Urothelium cell line (cell line): ENCODE measurements at regions not wholly inside any gene's neighbourhood (a gene's known extent, or its start where the extent isn't known, plus 50 kb on each side); places are given as distances from the start of the nearest gene placed in this dataset.
"Not testable (repeated sequence)": the region's sequence is repeated elsewhere in the genome, so short reads cannot be mapped to it uniquely, and the experiment has no call there.

Experiments used
- DNase-seq: peaks from one replicate; pipeline ENCODE4 v3.0.0; 2011; ENCODE audit warnings: low spot score, mixed read lengths
- FAIRE-seq: peaks from 2 replicates; lab custom pipeline; 2011; peaks lifted over from hg19 to GRCh38; lab: Jason Lieb, UNC

GRCh38 chr15:79736435-79737000, 160.3 kb downstream of the MTHFS start:
- DNase-seq (no peak), FAIRE-seq (no peak)

GRCh38 chr15:79738143-79738542, 158.7 kb downstream of the MTHFS start:
- FAIRE-seq, result no peak
- DNase-seq, result no peak

- no peak for FAIRE-seq
- DNase-seq, result no peak
Observed at GRCh38 chr15:79740561-79740960, 156.3 kb downstream of the MTHFS start.

GRCh38 chr15:79743032-79743431, 153.8 kb downstream of the MTHFS start:
- DNase-seq, result peak; percentile 58

GRCh38 chr15:79744485-79744884, 152.3 kb downstream of the MTHFS start:
- not testable (repeated sequence) for FAIRE-seq, DNase-seq

More at GRCh38 chr15:79743032-79743431, 153.8 kb downstream of the MTHFS start:
- FAIRE-seq, result no peak

- no peak for DNase-seq
- FAIRE-seq, result no peak
Observed at GRCh38 chr15:79756365-79756764, 140.4 kb downstream of the MTHFS start.

GRCh38 chr15:79765081-79765480, 131.7 kb downstream of the MTHFS start:
- DNase-seq (no peak), FAIRE-seq (no peak)

- DNase-seq (peak; percentile 17), FAIRE-seq (no peak)
Observed at GRCh38 chr15:79769069-79769481, 127.7 kb downstream of the MTHFS start.

- DNase-seq, result no peak
- FAIRE-seq, result peak; percentile 80
Observed at GRCh38 chr15:79769933-79770759, 126.7 kb downstream of the MTHFS start.

GRCh38 chr15:79773128-79773527, 123.7 kb downstream of the MTHFS start:
- no peak for FAIRE-seq

GRCh38 chr15:79775821-79776220, 121.0 kb downstream of the MTHFS start:
- no peak for FAIRE-seq

More at GRCh38 chr15:79773128-79773527, 123.7 kb downstream of the MTHFS start:
- DNase-seq, result no peak

GRCh38 chr15:79777916-79778315, 118.9 kb downstream of the MTHFS start:
- DNase-seq (no peak), FAIRE-seq (no peak)

More at GRCh38 chr15:79775821-79776220, 121.0 kb downstream of the MTHFS start:
- DNase-seq, result no peak

- DNase-seq, result no peak
- no peak for FAIRE-seq
Observed at GRCh38 chr15:79778378-79778990, 118.3 kb downstream of the MTHFS start.

- no peak for DNase-seq
- no peak for FAIRE-seq
Observed at GRCh38 chr15:79779746-79780145, 117.1 kb downstream of the MTHFS start.

GRCh38 chr15:79782307-79782706, 114.5 kb downstream of the MTHFS start:
- DNase-seq, FAIRE-seq: not testable (repeated sequence)
